T-helper 1 cell treated with Interleukin-12 subunit alpha and Interleukin-12 subunit beta and Interleukin-4 antibody, amounts not matched to agents 30 μg/mL and 1 μg/mL, for 36 hours (primary cell): ENCODE measurements at regions not wholly inside any gene's neighbourhood (a gene's known extent, or its start where the extent isn't known, plus 50 kb on each side); places are given as distances from the start of the nearest gene placed in this dataset.
A peak's percentile ranks its signal among the peaks of the same experiment; 100 is the strongest.
"Not testable (repeated sequence)": the region's sequence is repeated elsewhere in the genome, so short reads cannot be mapped to it uniquely, and the experiment has no call there.

Source experiments
- H3K27ac Mint-ChIP-seq: one replicate; pipeline ENCODE4 v1.8.0; 2021; ENCODE audit warnings: mild to moderate bottlenecking, mixed read lengths
- H3K27me3 Mint-ChIP-seq: one replicate; pipeline ENCODE4 v1.8.0; 2021; ENCODE audit warnings: low read depth, mixed read lengths
- H3K36me3 Mint-ChIP-seq: one replicate; pipeline ENCODE4 v1.8.0; 2021; ENCODE audit warnings: low read depth, mixed read lengths
- H3K4me1 Mint-ChIP-seq: one replicate; pipeline ENCODE4 v1.8.0; 2021; ENCODE audit warnings: low read depth, mixed read lengths
- H3K4me3 Mint-ChIP-seq: one replicate; pipeline ENCODE4 v1.8.0; 2021; ENCODE audit warnings: mild to moderate bottlenecking, moderate library complexity, mixed read lengths
- H3K9me3 Mint-ChIP-seq: one replicate; pipeline ENCODE4 v1.8.0; 2021; ENCODE audit warnings: mixed read lengths

DNA sequence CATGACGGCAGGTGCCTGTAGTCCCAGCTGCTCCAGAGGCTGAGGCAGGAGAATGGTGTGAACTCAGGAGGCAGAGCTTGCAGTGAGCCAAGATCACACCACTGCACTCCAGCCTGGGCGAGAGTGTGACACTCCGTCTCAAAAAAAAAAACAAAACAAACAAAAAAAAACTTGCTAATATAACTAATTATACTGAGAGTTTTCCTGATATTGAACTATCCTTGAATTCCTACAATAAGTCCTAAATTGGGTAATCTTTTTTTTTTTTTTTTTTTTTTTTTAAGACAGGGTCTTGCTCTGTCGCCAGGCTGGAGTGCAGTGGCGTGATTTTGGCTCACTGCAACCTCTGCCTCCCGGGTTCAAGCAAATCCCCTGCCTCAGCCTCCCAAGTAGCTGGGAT is 122.7 kb upstream of the ATF7IP start:
- not testable (repeated sequence) for H3K4me3 Mint-ChIP-seq, H3K27ac Mint-ChIP-seq, H3K27me3 Mint-ChIP-seq
- peaks cover 24% of the 10 kb centered on the region for H3K4me1 Mint-ChIP-seq
- peaks cover 14% of the 10 kb centered on the region for H3K36me3 Mint-ChIP-seq
- H3K9me3 Mint-ChIP-seq, result peaks cover 16% of the 10 kb centered on the region

DNA sequence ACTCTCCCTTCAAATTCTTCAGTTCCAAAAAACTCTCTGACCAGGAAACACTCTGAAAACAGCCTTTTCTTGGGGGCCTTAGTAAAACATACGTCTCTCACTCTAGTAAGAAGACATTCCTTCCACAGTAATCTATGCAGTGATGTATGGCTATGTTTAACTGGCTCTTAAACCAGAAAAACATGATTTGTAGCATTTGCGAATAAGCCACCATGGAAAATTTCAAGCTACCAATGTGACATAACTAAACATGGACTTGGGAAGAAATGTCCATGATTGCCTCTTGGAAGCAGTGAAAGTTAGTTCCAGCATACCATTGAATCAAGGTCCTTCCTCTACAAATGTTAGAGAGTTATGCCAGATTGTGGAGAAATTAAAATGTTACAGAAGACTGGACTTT is 121.5 kb upstream of the ATF7IP start:
- H3K27me3 Mint-ChIP-seq, result no peaks in the 10 kb centered on the region
- H3K27ac Mint-ChIP-seq, result no peak overlapping the region
- H3K36me3 Mint-ChIP-seq, result peaks cover 14% of the 10 kb centered on the region
- H3K4me1 Mint-ChIP-seq, result peaks cover 24% of the 10 kb centered on the region
- H3K9me3 Mint-ChIP-seq, result peaks cover 16% of the 10 kb centered on the region
- H3K4me3 Mint-ChIP-seq, result no peak overlapping the region

DNA sequence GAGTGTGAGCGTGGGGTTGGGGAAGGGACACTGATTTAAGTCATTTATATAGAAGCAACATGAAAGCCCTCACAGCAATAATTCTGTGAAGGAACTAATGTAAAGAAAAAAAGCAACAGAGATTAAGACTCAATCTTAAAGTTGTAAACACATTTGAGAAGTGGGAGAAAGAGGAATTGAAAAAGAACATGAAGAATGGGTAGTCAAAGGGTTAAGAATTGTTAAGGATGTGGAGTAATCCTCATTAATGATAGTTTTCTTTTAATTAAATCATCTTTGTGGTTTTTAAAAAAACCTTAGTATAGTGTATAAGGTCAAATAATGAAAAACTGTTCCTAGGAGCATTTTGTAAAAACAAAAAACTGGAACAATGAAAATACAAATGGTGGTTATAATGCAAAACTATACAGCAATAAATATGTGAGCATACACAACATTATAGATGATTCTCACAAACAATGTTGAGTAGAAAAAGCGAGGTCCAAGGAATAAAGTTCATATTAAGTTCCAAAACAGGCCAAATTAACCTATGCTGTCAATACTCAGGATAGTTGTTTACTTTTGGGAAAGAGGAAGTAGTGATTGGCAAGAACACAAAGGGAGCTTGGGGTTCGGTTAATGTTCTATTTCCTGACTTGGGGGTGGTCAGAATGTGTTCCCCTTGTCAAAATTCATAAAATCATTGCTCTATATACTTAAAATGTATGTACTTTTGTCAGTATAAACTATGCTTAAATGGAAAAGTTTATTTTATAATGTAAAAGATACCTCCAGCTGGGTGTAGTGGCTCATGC is 120.4 kb upstream of the ATF7IP start:
- Mint-ChIP-seq H3K27ac (no peak overlapping the region), H3K27me3 (no peaks in the 10 kb centered on the region), H3K4me3 (no peak overlapping the region), H3K9me3 (peaks cover 16% of the 10 kb centered on the region), H3K36me3 (peaks cover 14% of the 10 kb centered on the region), H3K4me1 (peaks cover 13% of the 10 kb centered on the region)

DNA sequence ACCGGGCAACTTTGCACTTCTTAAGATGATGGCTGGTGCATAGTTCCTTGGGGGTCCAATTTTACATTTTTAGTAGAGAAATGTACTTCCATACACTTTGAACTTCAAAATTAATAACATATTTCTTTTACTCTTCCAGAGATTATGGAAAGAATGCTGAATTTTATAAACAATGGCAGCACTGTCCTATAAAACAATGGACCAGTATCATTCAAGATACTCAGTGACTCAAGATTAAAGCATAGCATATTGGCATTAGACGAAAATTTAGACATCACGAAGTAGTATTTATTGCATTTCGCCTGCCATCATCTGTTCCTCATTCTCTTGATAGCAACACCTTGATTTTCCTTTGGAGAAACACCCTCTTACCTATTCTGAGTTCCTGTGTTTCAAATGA is 118.3 kb upstream of the ATF7IP start:
- H3K36me3 Mint-ChIP-seq, result peaks cover 8% of the 10 kb centered on the region
- H3K27ac Mint-ChIP-seq, result no peak overlapping the region
- peaks cover 12% of the 10 kb centered on the region for H3K4me1 Mint-ChIP-seq
- H3K27me3 Mint-ChIP-seq, result no peaks in the 10 kb centered on the region
- H3K4me3 Mint-ChIP-seq, result no peak overlapping the region
- H3K9me3 Mint-ChIP-seq, result peaks cover 15% of the 10 kb centered on the region

DNA sequence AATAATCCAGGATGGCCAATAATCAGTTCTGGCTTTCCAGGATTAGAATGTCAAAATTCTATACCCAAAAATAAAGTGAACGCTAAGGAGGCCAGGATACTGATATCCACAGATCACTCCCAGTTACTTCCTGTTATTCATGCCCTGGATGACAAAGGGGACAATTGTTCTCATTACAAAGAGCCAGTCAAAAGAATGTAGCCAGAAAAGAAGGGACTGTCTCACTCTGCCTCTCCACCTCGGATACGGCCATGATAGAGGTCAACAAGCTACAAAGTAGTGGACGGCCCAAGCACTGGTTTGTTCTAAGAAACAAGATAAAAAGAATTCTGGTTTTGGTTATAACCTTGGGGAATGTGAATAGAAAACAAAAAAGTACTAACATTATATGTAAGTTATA is 116.1 kb upstream of the ATF7IP start:
- H3K36me3 Mint-ChIP-seq, result peaks cover 3% of the 10 kb centered on the region
- H3K27me3 Mint-ChIP-seq, result no peaks in the 10 kb centered on the region
- H3K27ac Mint-ChIP-seq, result no peak overlapping the region
- no peak overlapping the region for H3K4me3 Mint-ChIP-seq
- peaks cover 9% of the 10 kb centered on the region for H3K9me3 Mint-ChIP-seq
- peaks cover 15% of the 10 kb centered on the region for H3K4me1 Mint-ChIP-seq

DNA sequence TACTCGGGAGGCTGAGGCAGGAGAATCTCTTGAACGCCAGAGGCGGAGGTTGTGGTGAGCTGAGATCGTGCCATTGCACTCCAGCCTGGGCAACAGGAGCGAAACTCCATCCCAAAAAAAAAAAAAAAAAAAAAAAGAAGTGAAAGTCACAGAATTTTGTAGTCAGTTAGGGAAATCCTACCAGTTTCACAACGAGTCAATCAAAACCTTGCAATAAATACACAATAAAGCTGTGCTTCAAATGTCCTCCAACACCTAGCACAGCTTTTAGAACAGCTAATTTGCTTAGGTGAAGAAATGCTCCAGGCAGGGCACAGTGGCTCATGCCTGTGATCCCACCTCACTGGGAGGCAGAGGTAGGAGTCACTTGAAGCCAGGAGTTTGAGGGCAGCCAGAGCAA is 112.8 kb upstream of the ATF7IP start:
- Mint-ChIP-seq H3K4me3 (no peak overlapping the region), H3K36me3 (peaks cover 8% of the 10 kb centered on the region), H3K9me3 (peaks cover 7% of the 10 kb centered on the region), H3K27me3 (no peaks in the 10 kb centered on the region), H3K27ac (peak overlapping the region; percentile 45), H3K4me1 (peaks cover 41% of the 10 kb centered on the region)

DNA sequence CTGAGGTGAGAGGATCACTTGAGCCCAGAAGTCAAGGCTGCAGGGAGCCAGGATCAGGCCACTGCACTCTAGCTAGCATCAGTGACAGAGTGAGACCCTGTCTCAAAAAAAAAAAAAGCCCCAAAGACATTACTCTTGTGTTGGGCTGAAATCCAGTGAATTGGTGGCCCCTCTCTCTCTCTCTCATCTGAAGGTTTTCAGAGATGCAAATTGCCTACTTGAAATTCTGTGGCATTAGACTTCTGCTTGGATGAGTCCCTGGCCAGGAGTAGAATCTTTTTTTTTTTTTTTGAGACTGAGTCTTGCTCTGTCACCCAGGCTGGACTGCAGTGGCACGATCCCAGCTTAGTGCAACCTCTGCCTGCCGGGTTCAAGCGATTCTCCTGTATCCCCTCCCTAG is 112.0 kb upstream of the ATF7IP start:
- H3K36me3 Mint-ChIP-seq, result peaks cover 12% of the 10 kb centered on the region
- peaks cover 49% of the 10 kb centered on the region for H3K4me1 Mint-ChIP-seq
- H3K27ac Mint-ChIP-seq, result no peak overlapping the region
- peaks cover 14% of the 10 kb centered on the region for H3K9me3 Mint-ChIP-seq
- H3K27me3 Mint-ChIP-seq, result no peaks in the 10 kb centered on the region
- no peak overlapping the region for H3K4me3 Mint-ChIP-seq

DNA sequence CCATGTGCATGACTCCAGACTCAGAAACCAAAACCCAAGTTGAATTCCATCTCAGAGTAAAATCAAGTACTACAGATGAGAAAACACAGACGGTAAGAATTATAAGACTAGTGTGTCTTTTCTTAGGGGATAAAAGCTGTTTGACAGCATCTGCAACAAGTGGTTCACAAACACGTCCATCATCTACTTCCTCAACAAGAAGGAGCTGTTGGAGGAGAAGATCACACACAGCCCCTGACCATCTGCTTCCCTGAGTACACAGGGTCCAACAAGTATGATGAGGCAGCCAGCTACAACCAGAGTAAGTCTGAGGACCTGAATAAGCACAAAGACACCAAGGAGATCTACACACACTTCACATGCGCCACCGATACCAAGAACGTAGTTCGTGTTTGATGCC is 110.7 kb upstream of the ATF7IP start:
- Mint-ChIP-seq H3K4me3 (peak overlapping the region; percentile 35), H3K9me3 (peaks cover 20% of the 10 kb centered on the region), H3K36me3 (peaks cover 14% of the 10 kb centered on the region), H3K27ac (peak overlapping the region; percentile 98), H3K4me1 (peaks cover 54% of the 10 kb centered on the region), H3K27me3 (no peaks in the 10 kb centered on the region)

GRCh38 chr12:14256121-14256520 is 109.4 kb upstream of the ATF7IP start:
- Mint-ChIP-seq H3K36me3 (peaks cover 14% of the 10 kb centered on the region), H3K27ac (peak overlapping the region; percentile 98), H3K27me3 (no peaks in the 10 kb centered on the region), H3K4me1 (peaks cover 58% of the 10 kb centered on the region), H3K4me3 (peak overlapping the region; percentile 73), H3K9me3 (peaks cover 17% of the 10 kb centered on the region)

DNA sequence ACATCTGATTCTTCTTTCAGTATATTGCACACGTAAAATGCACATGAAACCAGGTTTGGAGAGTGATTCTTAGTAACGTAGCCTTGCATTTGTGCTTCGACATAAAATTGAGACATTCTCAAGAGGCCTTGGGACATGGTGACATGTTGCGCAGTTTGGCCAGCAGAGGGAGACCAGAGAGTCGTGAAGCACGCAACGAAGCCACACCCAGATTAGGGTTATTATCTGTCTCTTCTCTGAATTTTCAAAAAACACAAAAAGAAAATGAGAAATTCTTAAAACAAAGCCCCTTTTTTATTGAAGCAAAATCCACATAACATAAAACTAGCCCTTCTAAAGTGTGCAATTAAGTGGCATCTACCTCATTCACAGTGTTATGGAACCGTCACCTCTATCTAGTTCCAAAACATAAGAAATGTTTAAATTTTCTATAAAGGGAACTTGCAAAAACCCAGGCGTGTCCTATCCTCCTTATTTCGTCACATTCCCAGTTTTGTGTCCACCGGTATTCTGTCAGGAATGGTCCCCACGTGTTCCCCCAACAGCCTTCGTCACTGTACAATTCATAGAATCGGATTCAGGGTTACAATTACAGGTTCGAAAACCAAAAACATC is 108.8 kb upstream of the ATF7IP start:
- H3K9me3 Mint-ChIP-seq, result peaks cover 17% of the 10 kb centered on the region
- no peaks in the 10 kb centered on the region for H3K27me3 Mint-ChIP-seq
- peak overlapping the region; percentile 98 for H3K27ac Mint-ChIP-seq
- peaks cover 14% of the 10 kb centered on the region for H3K36me3 Mint-ChIP-seq
- H3K4me3 Mint-ChIP-seq, result peak overlapping the region; percentile 73
- H3K4me1 Mint-ChIP-seq, result peaks cover 54% of the 10 kb centered on the region

DNA sequence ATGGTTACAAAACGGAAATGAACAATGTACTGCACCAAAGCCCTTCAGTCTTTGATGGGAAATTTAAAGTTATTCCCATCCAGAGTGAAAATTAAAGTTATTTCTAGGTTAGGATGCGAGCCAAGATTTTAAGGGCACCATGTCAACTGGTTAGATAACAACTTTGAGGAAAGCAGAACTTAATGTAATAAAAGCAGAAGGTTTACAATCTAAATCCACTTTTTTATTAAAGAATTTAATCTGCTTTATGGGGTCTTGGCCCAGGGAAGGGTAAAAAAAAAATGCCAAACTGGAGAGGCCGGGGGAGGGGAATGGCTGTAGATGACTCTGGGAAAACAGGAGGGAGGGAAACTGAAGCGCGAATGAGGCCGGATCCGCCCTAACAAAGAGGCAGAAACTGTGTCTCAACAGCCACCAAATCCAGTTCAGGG is 108.2 kb upstream of the ATF7IP start:
- Mint-ChIP-seq H3K27ac (peak overlapping the region; percentile 98), H3K9me3 (peaks cover 17% of the 10 kb centered on the region), H3K4me3 (peak overlapping the region; percentile 73), H3K36me3 (peaks cover 14% of the 10 kb centered on the region), H3K4me1 (peaks cover 53% of the 10 kb centered on the region), H3K27me3 (no peaks in the 10 kb centered on the region)

- H3K27me3 Mint-ChIP-seq, result no peaks in the 10 kb centered on the region
- H3K27ac Mint-ChIP-seq, result peak overlapping the region; percentile 98
- peak overlapping the region; percentile 73 for H3K4me3 Mint-ChIP-seq
- H3K4me1 Mint-ChIP-seq, result peaks cover 53% of the 10 kb centered on the region
- peaks cover 17% of the 10 kb centered on the region for H3K9me3 Mint-ChIP-seq
- H3K36me3 Mint-ChIP-seq, result peaks cover 14% of the 10 kb centered on the region
Measured at GRCh38 chr12:14257734-14258574, 107.5 kb upstream of the ATF7IP start.

- Mint-ChIP-seq H3K9me3 (peaks cover 17% of the 10 kb centered on the region), H3K4me1 (peaks cover 52% of the 10 kb centered on the region), H3K4me3 (peak overlapping the region; percentile 36), H3K27ac (peak overlapping the region; percentile 98), H3K36me3 (peaks cover 14% of the 10 kb centered on the region), H3K27me3 (no peaks in the 10 kb centered on the region)
Measured at GRCh38 chr12:14258575-14258940, 106.9 kb upstream of the ATF7IP start.

- H3K4me3 Mint-ChIP-seq, result no peak overlapping the region
- peaks cover 17% of the 10 kb centered on the region for H3K36me3 Mint-ChIP-seq
Measured at GRCh38 chr12:14259481-14260010, 105.9 kb upstream of the ATF7IP start.

More at GRCh38 chr12:14259481-14260010, 105.9 kb upstream of the ATF7IP start:
- H3K27me3 Mint-ChIP-seq, result no peaks in the 10 kb centered on the region
- H3K27ac Mint-ChIP-seq, result no peak overlapping the region
- H3K4me1 Mint-ChIP-seq, result peaks cover 60% of the 10 kb centered on the region
- peaks cover 22% of the 10 kb centered on the region for H3K9me3 Mint-ChIP-seq
